Mesenchymal stem cell (in vitro differentiated cells and primary cell): ENCODE measurements at regions not wholly inside any gene's neighbourhood (a gene's known extent, or its start where the extent isn't known, plus 50 kb on each side); places are given as distances from the start of the nearest gene placed in this dataset.
A peak's percentile ranks its signal among the peaks of the same experiment; 100 is the strongest.

Experiments
- DNase-seq: peaks from one replicate; pipeline ENCODE4 v3.0.0-alpha.2; 2013
- H2AFZ ChIP-seq: one replicate; pipeline ENCODE4 v1.6.1; 2013; ENCODE audit warnings: low read depth, mild to moderate bottlenecking, control low read depth, inconsistent platforms, low read length, moderate library complexity
- H2AK5ac ChIP-seq: 2 replicates; pipeline ENCODE4 v1.6.1; 2013; ENCODE audit warnings: low read length, moderate library complexity, mild to moderate bottlenecking, inconsistent platforms; ENCODE audit not compliant: severe bottlenecking
- H2BK120ac ChIP-seq: one replicate; pipeline ENCODE4 v1.6.1; 2013; ENCODE audit warnings: low read depth, mild to moderate bottlenecking, inconsistent platforms, low read length, moderate library complexity
- H2BK12ac ChIP-seq, 2 experiments: one replicate each; pipeline ENCODE4 v1.6.1; 2013; ENCODE audit warnings: inconsistent platforms in 2 of 2, low read length in 2 of 2, mild to moderate bottlenecking in 2 of 2, moderate library complexity in 2 of 2, control low read depth in 1 of 2
- H2BK15ac ChIP-seq: one replicate; pipeline ENCODE4 v1.6.1; 2013; ENCODE audit warnings: mild to moderate bottlenecking, low read depth, inconsistent platforms; ENCODE audit not compliant: poor library complexity, severe bottlenecking
- H2BK5ac ChIP-seq: 2 replicates; pipeline ENCODE4 v1.6.1; 2013; ENCODE audit warnings: low read depth, mild to moderate bottlenecking, low read length, control low read depth, inconsistent platforms; ENCODE audit not compliant: poor library complexity, severe bottlenecking
- H3K14ac ChIP-seq, 2 experiments: one replicate each; pipeline ENCODE4 v1.6.1; 2013; ENCODE audit warnings: inconsistent platforms in 2 of 2, low read length in 2 of 2, control low read depth in 1 of 2, mild to moderate bottlenecking in 1 of 2, moderate library complexity in 1 of 2
- H3K18ac ChIP-seq, 2 experiments: one replicate each; pipeline ENCODE4 v1.6.1; 2013; ENCODE audit warnings: inconsistent platforms in 2 of 2, low read length in 2 of 2, control low read depth in 1 of 2, low read depth in 1 of 2, mild to moderate bottlenecking in 1 of 2
- H3K23ac ChIP-seq, 2 experiments: one replicate each; pipeline ENCODE4 v1.6.1; 2013; ENCODE audit warnings: inconsistent platforms in 2 of 2, low read length in 2 of 2, mild to moderate bottlenecking in 2 of 2, moderate library complexity in 2 of 2, control low read depth in 1 of 2
- H3K27ac ChIP-seq: 2 replicates; pipeline ENCODE4 v1.5.1; 2013; ENCODE audit warnings: mild to moderate bottlenecking, moderate library complexity, low read length, control low read depth, inconsistent platforms; ENCODE audit not compliant: poor library complexity, severe bottlenecking
- H3K27me3 ChIP-seq, 2 experiments: 2 replicates each; pipeline versions ENCODE4 v1.6.1 to v1.7.0; 2013; ENCODE audit warnings: low read length in 2 of 2, mild to moderate bottlenecking in 2 of 2, moderate library complexity in 2 of 2, control low read depth in 1 of 2, inconsistent platforms in 1 of 2; ENCODE audit not compliant: control insufficient read depth in 1 of 2, insufficient read depth in 1 of 2
- H3K36me3 ChIP-seq, 2 experiments: 2 replicates each; pipeline versions ENCODE4 v1.6.1 to v1.7.0; 2013; ENCODE audit warnings: low read length in 2 of 2, control low read depth in 1 of 2, inconsistent platforms in 1 of 2, low read depth in 1 of 2, mild to moderate bottlenecking in 1 of 2; ENCODE audit not compliant: insufficient read depth in 2 of 2, control insufficient read depth in 1 of 2
- H3K4ac ChIP-seq, 2 experiments: one replicate each; pipeline ENCODE4 v1.6.1; 2013; ENCODE audit warnings: inconsistent platforms in 2 of 2, low read length in 2 of 2, mild to moderate bottlenecking in 2 of 2, moderate library complexity in 2 of 2, control low read depth in 1 of 2, low read depth in 1 of 2
- H3K4me1 ChIP-seq: 2 replicates; pipeline ENCODE4 v1.6.1; 2013; ENCODE audit warnings: low read depth, low read length, control low read depth; ENCODE audit not compliant: control insufficient read depth, insufficient read depth
- H3K4me2 ChIP-seq: 2 replicates; pipeline ENCODE4 v1.6.1; 2013; ENCODE audit warnings: low read length, mild to moderate bottlenecking, inconsistent platforms; ENCODE audit not compliant: poor library complexity, severe bottlenecking
- H3K4me3 ChIP-seq, 2 experiments: 2 replicates each; pipeline versions ENCODE4 v1.5.1 to v1.7.0; 2013; ENCODE audit warnings: low read length in 2 of 2, mild to moderate bottlenecking in 2 of 2, control low read depth in 1 of 2, low read depth in 1 of 2; ENCODE audit not compliant: insufficient read depth in 1 of 2
- H3K79me1 ChIP-seq: replicated peaks from 2 replicates; pipeline ENCODE4 v1.6.1; 2013; ENCODE audit warnings: mild to moderate bottlenecking, control low read depth, low read length, inconsistent platforms; ENCODE audit not compliant: poor library complexity, severe bottlenecking
- H3K9ac ChIP-seq: 2 replicates; pipeline ENCODE4 v1.7.0; 2013; ENCODE audit warnings: mild to moderate bottlenecking, low read length, moderate library complexity
- H3K9me3 ChIP-seq: 2 replicates; pipeline ENCODE4 v1.7.0; 2013; ENCODE audit warnings: mild to moderate bottlenecking, low read length; ENCODE audit not compliant: control insufficient read depth
- H4K8ac ChIP-seq: one replicate; pipeline ENCODE4 v1.6.1; 2013; ENCODE audit warnings: inconsistent platforms, mild to moderate bottlenecking, low read length, moderate library complexity
- H4K91ac ChIP-seq: one replicate; pipeline ENCODE4 v1.6.1; 2013; ENCODE audit warnings: mild to moderate bottlenecking, low read length, inconsistent platforms
- WGBS: methylation state at CpG from one replicate; pipeline ENCODE4 v1.1.7; 2013; ENCODE audit warnings: mixed read lengths; 5-methylcytosine and 5-hydroxymethylcytosine counted together

DNA sequence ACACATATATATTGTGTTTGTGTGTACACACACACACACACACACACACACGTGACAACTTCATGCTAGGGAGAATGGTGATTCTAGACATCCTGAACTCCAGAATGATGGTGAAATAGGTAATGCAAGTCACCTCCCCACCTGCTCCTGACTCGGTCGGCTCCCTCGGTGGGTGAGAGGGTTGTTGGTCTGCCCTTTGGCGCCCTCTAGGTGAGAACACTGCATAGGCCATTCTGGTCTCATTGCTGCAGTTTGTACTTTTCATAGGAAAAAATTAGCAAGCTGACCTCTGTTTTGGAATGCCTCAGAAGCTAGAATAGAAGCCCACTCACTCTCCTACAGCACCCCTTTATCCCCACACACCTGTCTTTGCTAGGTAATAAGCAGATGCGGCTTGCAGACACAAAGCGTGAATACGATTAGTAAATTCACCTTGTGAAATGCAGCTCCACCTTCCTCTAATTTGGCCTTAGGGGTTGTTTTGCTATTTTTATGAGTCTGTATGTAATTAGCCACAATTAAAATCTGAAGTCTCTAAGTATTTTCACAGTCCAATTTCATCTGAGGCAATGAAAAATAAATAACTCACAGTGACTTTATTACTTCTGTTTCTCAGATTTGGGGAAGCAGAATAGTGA is 130.0 kb upstream of the KCNJ15 start:
- no peaks in the 10 kb centered on the region for H3K79me1 ChIP-seq
- H3K4me3 ChIP-seq = no peak overlapping the region
- no peak overlapping the region for H3K18ac ChIP-seq
- no peak overlapping the region for H3K4me2 ChIP-seq
- no peak overlapping the region for H3K27ac ChIP-seq
- no peak overlapping the region for H2BK120ac ChIP-seq
- no peak overlapping the region for H2AFZ ChIP-seq
- peaks cover 13 to 16% of the 10 kb centered on the region in 2 experiments for H3K27me3 ChIP-seq
- no peaks in the 10 kb centered on the region for H3K9me3 ChIP-seq
- H3K9ac ChIP-seq = no peak overlapping the region
- no peak overlapping the region for H2BK12ac ChIP-seq
- H2AK5ac ChIP-seq = no peak overlapping the region
- no peak overlapping the region for H3K23ac ChIP-seq
- H2BK5ac ChIP-seq = no peak overlapping the region
- WGBS = 0% methylated on average over 4 of the region's 8 CpGs
- H3K14ac ChIP-seq = no peak overlapping the region
- H4K91ac ChIP-seq = no peak overlapping the region
- H3K4ac ChIP-seq = no peak overlapping the region
- H3K4me1 ChIP-seq = no peaks in the 10 kb centered on the region
- H3K36me3 ChIP-seq = no peaks in the 10 kb centered on the region
- peak; percentile 46 for DNase-seq
- no peak overlapping the region for H2BK15ac ChIP-seq
- no peak overlapping the region for H4K8ac ChIP-seq

DNA sequence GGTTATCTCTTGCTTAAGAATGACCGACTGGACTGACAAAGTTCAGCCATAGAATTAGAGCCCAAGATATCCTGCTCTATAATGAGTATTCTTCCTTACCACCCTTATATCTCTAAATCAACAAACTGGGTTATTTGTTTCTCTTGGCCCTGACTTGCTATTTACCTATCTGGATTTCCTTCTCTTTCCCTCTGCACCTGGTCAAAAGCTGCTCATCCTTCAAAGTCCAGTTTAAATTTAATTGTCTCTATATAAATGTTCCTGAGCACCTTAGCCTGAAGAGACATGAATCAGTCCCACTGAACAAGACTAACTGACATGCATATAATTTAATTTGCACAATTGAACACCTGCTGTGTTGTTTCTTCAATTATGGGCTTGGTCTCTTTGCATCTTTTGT is 127.1 kb upstream of the KCNJ15 start:
- no peak overlapping the region for H2AK5ac ChIP-seq
- no peak overlapping the region for H3K14ac ChIP-seq
- H3K36me3 ChIP-seq = no peaks in the 10 kb centered on the region
- H3K27me3 ChIP-seq = peaks cover 13 to 29% of the 10 kb centered on the region in 2 experiments
- no peak overlapping the region for H3K27ac ChIP-seq
- H2AFZ ChIP-seq = no peak overlapping the region
- no peak overlapping the region for H3K4me2 ChIP-seq
- no peak overlapping the region for H2BK12ac ChIP-seq
- no peak overlapping the region for H4K8ac ChIP-seq
- no peak overlapping the region for H2BK120ac ChIP-seq
- no peak overlapping the region for H2BK15ac ChIP-seq
- H4K91ac ChIP-seq = no peak overlapping the region
- no peak overlapping the region for H2BK5ac ChIP-seq
- DNase-seq = no peak
- H3K9ac ChIP-seq = no peak overlapping the region
- no peaks in the 10 kb centered on the region for H3K79me1 ChIP-seq
- 91% methylated on average over 1 of the region's 1 CpG for WGBS
- no peak overlapping the region for H3K23ac ChIP-seq
- no peaks in the 10 kb centered on the region for H3K4me1 ChIP-seq
- H3K4ac ChIP-seq = no peak overlapping the region
- H3K18ac ChIP-seq = no peak overlapping the region
- no peaks in the 10 kb centered on the region for H3K9me3 ChIP-seq
- no peak overlapping the region for H3K4me3 ChIP-seq

DNA sequence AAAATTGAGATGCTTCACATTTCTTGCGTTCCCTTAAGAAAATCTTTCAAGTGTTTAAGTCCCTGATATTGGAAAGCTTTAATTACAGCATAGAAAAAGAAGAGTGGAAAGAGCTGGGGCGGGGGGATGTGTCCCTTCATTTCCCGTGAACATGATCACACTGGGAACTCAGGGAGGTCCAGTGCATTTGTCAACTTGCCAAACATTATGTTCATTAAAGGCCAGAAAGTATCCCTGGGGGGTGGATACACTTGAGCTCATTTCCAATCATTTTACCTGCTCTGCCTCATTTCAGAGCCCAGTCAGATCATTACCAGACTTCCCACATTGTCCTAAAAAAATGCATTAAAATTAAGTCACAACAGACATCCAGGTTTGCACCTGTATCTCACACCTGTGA is 123.6 kb upstream of the KCNJ15 start:
- Histone ChIP-seq H3K4ac (no peak overlapping the region), H3K23ac (no peak overlapping the region), H3K4me1 (no peaks in the 10 kb centered on the region), H3K9me3 (no peaks in the 10 kb centered on the region), H3K27ac (no peak overlapping the region), H3K14ac (no peak overlapping the region), H2AK5ac (no peak overlapping the region), H3K36me3 (no peaks in the 10 kb centered on the region), H3K4me3 (no peak overlapping the region), H3K27me3 (peaks cover 13 to 19% of the 10 kb centered on the region in 2 experiments), H3K18ac (no peak overlapping the region), H2BK12ac (no peak overlapping the region), H2BK15ac (no peak overlapping the region), H2BK5ac (no peak overlapping the region), H2BK120ac (no peak overlapping the region), H4K91ac (no peak overlapping the region), H3K79me1 (no peaks in the 10 kb centered on the region), H3K9ac (no peak overlapping the region), H4K8ac (no peak overlapping the region), H2AFZ (no peak overlapping the region), H3K4me2 (no peak overlapping the region)
- 93% methylated on average over 3 of the region's 3 CpGs for WGBS
- DNase-seq = no peak

DNA sequence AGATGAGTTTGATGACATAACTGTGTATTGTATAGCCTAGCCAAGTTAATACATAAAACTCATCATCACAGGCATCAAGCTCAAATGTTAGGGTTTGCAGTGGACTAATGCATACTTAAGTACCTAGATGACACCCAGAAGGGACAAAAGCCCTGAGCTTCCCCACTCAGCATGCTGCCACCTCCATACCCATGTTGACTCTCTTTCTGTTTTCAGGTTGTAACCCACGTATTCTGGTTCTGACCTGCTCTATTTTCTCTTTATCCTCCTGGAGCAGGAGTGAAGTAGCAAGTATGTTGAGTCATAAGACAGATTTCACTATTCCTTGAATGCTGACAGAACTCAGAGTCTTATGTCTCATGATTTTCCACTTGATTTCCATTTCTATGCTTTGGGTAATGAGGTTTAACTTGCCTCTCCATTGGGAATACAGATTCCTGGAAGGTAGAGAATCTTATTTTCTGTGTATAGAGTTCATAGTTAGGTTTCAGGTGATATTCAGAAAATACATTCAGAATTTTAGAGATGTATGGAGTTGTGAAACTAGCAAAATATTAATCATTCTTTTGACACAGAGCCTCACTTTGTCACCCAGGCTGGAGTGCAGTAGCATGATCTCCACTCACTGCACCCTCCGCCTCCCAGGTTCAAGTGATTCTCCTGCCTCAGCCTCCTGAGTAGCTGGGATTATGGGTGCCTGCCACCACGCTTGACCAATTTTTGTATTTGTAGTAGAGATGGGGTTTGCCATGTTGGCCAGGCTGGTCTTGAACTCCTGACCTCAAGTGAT is 122.5 kb upstream of the KCNJ15 start:
- Histone ChIP-seq H2BK12ac (no peak overlapping the region), H2BK5ac (no peak overlapping the region), H2AK5ac (no peak overlapping the region), H3K4me2 (no peak overlapping the region), H3K9ac (no peak overlapping the region), H3K23ac (no peak overlapping the region), H3K27ac (no peak overlapping the region), H3K4me3 (no peak overlapping the region), H2BK120ac (no peak overlapping the region), H2AFZ (no peak overlapping the region), H4K91ac (no peak overlapping the region), H3K4me1 (no peaks in the 10 kb centered on the region), H3K79me1 (no peaks in the 10 kb centered on the region), H3K27me3 (peaks cover 8 to 19% of the 10 kb centered on the region in 2 experiments), H3K14ac (no peak overlapping the region), H4K8ac (no peak overlapping the region), H2BK15ac (no peak overlapping the region), H3K9me3 (no peaks in the 10 kb centered on the region), H3K4ac (no peak overlapping the region), H3K36me3 (no peaks in the 10 kb centered on the region), H3K18ac (no peak overlapping the region)
- DNase-seq = peak; percentile 15
- 100% methylated on average over 1 of the region's 3 CpGs for WGBS
